Right lobe of liver (tissue), 6 donors: ENCODE measurements at regions not wholly inside any gene's neighbourhood (a gene's known extent, or its start where the extent isn't known, plus 50 kb on each side); places are given as distances from the start of the nearest gene placed in this dataset.

Source experiments
- ATAC-seq, 4 donors: fragments of 200-7000 bp; cut with Tn5 transposase; one replicate each; pipeline ENCODE4 v1.9.1; 2020; ENCODE audit warnings: mild to moderate bottlenecking in 4 of 4, moderate library complexity in 4 of 4
- DNase-seq, 3 donors: peaks; one replicate each; pipeline ENCODE4 v3.0.0-alpha.2; 2020
- H3K27ac ChIP-seq, 3 donors: fragments of 200-600 bp; one replicate each; pipeline ENCODE4 v1.8.0; 2022
- H3K27me3 ChIP-seq, 2 donors: fragments of 200-600 bp; one replicate each; pipeline ENCODE4 v1.8.0; 2022
- H3K36me3 ChIP-seq, 4 donors: fragments of 200-600 bp; sonication (generic) in 1 of 4; one replicate each; pipeline versions ENCODE4 v1.5.1 to v1.8.0; 2017 to 2022; ENCODE audit warnings: control low read depth in 1 of 4
- H3K4me1 ChIP-seq, 4 donors: fragments of 200-600 bp; sonication (generic) in 1 of 4; one replicate each; pipeline versions ENCODE4 v1.5.1 to v1.8.0; 2017 to 2022; ENCODE audit warnings: control low read depth in 1 of 4
- H3K4me3 ChIP-seq, 3 donors: fragments of 200-600 bp; one replicate each; pipeline ENCODE4 v1.8.0; 2022
- H3K9me3 ChIP-seq, 4 donors: fragments of 200-600 bp; sonication (generic) in 1 of 4; one replicate each; pipeline versions ENCODE4 v1.5.1 to v1.8.0; 2017 to 2022; ENCODE audit warnings: control low read depth in 1 of 4
- POLR2A ChIP-seq: fragments of 450-650 bp; IDR thresholded peaks from one replicate; pipeline ENCODE4 v1.6.1; 2017; ENCODE audit warnings: antibody characterized with exemption, mild to moderate bottlenecking
- whole genome bisulfite sequencing: methylation state at CpG from one replicate; pipeline ENCODE4 v1.1.6; 2018; ENCODE audit warnings: low coverage, low lambda C conversion rate; ENCODE audit not compliant: insufficient coverage; ENCODE audit errors: missing lambda C conversion rate; 5-methylcytosine and 5-hydroxymethylcytosine counted together
- intact Hi-C, 2 donors: fragments of 100-400 bp; cut with DNase I; formaldehyde crosslinking; loops; one replicate each; pipeline versions ENCODE4 v1.11.2 to v1.14.1; 2022
- TF ChIP-seq, protein P1 (sequence below), 4 donors: fragments of 200-600 bp in 3 of 4; fragments of 450-650 bp in 1 of 4; IDR thresholded peaks; one replicate each; pipeline versions ENCODE4 v1.5.1 to v1.8.0; 2016 to 2022; ENCODE audit warnings: antibody characterized with exemption in 4 of 4, mild to moderate bottlenecking in 2 of 4
- donor health status: DM: no; HTN: yes; CAD: no.
- donor health status: DM: no; HTN: no; CAD: no.
- donor health status: DM: no; HTN: no; CAD: no.
- donor health status: DM: no; HTN: yes; CAD: no.
- donor health status: DM: no; HTN: yes; CAD: no.

DNA sequence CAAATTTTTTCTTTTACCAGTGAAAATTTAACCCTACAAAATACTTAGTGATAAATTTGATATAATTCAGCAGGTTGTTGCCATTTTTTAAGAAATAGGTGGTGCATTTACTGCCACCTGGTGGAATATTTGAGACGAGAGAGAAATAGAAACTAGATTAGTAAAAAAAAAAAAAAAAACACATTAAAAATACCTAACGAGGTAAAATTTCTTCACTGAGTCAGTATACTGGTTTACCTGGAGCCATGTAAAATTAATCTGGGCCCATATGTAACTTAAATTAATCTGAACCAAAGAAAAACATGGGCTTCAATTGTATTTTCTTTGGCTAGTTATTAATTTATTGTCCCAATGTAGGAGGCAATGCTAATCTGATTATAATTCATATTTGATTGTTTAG lies 520.8 kb downstream of the EPM2A start:
- H3K4me3 ChIP-seq, result peak overlapping the region in 1 of 3 donors; percentile 16
- H3K27me3 ChIP-seq, result no peaks in the 10 kb centered on the region
- TF ChIP-seq POLR2A, result no peak
- TF ChIP-seq, protein P1, sequence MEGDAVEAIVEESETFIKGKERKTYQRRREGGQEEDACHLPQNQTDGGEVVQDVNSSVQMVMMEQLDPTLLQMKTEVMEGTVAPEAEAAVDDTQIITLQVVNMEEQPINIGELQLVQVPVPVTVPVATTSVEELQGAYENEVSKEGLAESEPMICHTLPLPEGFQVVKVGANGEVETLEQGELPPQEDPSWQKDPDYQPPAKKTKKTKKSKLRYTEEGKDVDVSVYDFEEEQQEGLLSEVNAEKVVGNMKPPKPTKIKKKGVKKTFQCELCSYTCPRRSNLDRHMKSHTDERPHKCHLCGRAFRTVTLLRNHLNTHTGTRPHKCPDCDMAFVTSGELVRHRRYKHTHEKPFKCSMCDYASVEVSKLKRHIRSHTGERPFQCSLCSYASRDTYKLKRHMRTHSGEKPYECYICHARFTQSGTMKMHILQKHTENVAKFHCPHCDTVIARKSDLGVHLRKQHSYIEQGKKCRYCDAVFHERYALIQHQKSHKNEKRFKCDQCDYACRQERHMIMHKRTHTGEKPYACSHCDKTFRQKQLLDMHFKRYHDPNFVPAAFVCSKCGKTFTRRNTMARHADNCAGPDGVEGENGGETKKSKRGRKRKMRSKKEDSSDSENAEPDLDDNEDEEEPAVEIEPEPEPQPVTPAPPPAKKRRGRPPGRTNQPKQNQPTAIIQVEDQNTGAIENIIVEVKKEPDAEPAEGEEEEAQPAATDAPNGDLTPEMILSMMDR (IDR thresholded peaks at IDR 0.05), result peak; percentile 50 to 71 (median 65)
- H3K27ac ChIP-seq, result no peak overlapping the region
- peak in 3 of 4 donors; percentile 49 to 58 (median 57) for ATAC-seq
- DNase-seq, result no peak
- no peaks in the 10 kb centered on the region for H3K9me3 ChIP-seq
- intact Hi-C loops, result no loop called here
- H3K4me1 ChIP-seq, result peaks cover 0 to 6% (median 0%) of the 10 kb centered on the region in 4 donors
- WGBS, result 2% methylated on average over 2 of the region's 2 CpGs
- no peaks in the 10 kb centered on the region for H3K36me3 ChIP-seq

DNA sequence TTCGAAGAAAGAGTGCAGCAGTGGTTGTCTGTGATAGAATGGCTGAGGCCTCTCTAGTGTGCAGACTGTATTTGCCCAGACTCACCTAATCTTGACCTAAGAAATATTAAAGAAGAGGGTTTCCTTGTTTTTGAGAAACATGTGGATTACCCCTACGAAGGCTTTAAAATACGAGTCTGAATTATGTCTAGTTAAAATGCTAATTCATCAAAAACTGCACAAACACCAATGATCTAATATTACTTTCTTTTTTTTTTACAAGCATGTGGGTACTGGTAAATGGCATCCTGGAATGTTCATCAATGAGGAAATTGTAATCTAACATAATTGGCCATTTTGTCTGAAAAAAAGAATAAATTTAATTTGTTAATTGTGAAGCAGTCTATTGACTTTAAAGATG lies 510.9 kb downstream of the EPM2A start:
- no peak for ATAC-seq
- TF ChIP-seq, protein P1 (IDR thresholded peaks at IDR 0.05), result no peak
- no peak for TF ChIP-seq POLR2A
- WGBS, result 66% methylated on average over 3 of the region's 3 CpGs

DNA sequence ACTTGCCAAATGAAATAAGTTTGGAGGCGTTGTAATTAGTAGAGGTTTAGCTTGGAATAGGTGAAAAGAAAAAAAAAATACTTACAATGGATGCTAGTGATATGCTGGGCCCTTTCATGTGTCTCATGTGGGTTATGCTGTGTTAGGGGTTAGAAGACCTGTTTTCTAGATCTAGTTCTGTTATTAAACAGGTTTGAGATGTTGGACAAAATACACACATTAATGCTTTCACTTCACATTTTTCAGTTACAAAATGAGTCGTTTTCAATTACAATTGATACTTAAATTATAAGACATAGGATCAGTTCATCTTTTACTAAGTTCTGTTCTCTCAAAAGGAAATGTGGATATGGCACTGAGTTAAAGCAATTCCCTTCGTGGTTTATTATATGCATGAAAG lies 509.8 kb downstream of the EPM2A start:
- intact Hi-C loops, result no loop called here
- no peak overlapping the region for H3K4me3 ChIP-seq
- no peaks in the 10 kb centered on the region for H3K36me3 ChIP-seq
- TF ChIP-seq POLR2A, result no peak
- ATAC-seq (no peak), DNase-seq (no peak)
- H3K4me1 ChIP-seq, result no peaks in the 10 kb centered on the region
- WGBS, result 71% methylated on average over 3 of the region's 3 CpGs
- no peak overlapping the region for H3K27ac ChIP-seq
- no peaks in the 10 kb centered on the region for H3K27me3 ChIP-seq
- no peaks in the 10 kb centered on the region for H3K9me3 ChIP-seq

More for the DNA sequence above, 510.9 kb downstream of the EPM2A start:
- Histone ChIP-seq H3K27ac (no peak overlapping the region), H3K27me3 (no peaks in the 10 kb centered on the region), H3K4me3 (no peak overlapping the region), H3K9me3 (no peaks in the 10 kb centered on the region), H3K4me1 (no peaks in the 10 kb centered on the region), H3K36me3 (no peaks in the 10 kb centered on the region)
- intact Hi-C loops, result no loop called here
- no peak for DNase-seq

DNA sequence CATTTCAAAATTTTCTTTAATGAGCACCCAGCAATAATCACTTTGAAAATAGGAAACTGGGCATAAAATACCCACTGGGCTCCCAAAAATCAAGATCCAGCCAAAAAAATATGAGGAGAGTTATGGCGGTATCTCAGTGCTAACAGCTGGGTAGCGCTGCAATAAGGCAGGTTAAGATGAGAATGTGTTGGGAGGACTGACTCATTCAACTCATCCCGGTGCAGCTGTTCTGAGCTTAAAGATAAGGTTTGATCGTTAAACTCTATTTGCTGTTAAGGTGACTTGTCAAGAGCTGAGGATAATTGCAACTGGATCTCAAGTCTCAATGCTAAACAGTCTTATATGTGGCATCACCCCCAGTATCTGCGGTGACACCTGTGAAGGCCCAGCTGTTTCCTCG lies 507.7 kb downstream of the EPM2A start:
- Histone ChIP-seq H3K4me3 (no peak overlapping the region), H3K4me1 (no peaks in the 10 kb centered on the region), H3K9me3 (no peaks in the 10 kb centered on the region), H3K27me3 (no peaks in the 10 kb centered on the region), H3K27ac (no peak overlapping the region), H3K36me3 (no peaks in the 10 kb centered on the region)
- intact Hi-C loops, result no loop called here
- no peak for ATAC-seq
- no peak for TF ChIP-seq POLR2A
- TF ChIP-seq, protein P1 (IDR thresholded peaks at IDR 0.05), result no peak
- DNase-seq, result no peak
- WGBS, result 100% methylated on average over 4 of the region's 6 CpGs

DNA sequence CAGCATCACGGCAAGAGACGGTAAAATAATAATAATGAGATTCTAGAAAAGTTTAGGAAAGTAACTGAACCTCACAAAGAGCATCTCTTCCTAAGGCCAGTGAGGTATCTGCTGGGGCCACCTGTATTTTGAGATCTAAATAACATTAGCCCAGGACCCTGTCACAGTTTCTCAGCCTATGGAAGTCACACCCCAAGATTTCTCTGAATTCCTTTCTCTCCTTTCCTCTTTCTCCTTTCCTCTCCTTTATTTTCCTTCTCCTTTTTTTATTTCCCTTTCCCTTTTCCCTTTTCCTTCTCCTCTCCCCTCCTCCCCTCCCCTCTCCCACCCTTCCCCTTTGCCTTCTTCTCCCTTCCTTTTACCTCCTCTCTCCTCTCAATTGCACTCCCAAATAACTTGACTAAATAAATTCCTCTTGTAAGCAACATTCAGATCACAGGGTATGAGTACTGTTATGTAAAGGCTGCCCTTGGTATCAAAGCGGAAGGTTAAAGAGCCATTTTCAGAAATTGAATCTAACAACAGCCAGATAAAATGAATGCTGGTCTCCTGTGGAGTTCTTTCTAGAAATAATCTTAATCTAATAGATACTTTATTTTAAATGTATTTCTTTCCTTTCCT lies 506.2 kb downstream of the EPM2A start:
- DNase-seq, result no peak
- no peaks in the 10 kb centered on the region for H3K4me1 ChIP-seq
- H3K36me3 ChIP-seq, result no peaks in the 10 kb centered on the region
- no peaks in the 10 kb centered on the region for H3K27me3 ChIP-seq
- no peak overlapping the region for H3K27ac ChIP-seq
- ATAC-seq, result no peak
- TF ChIP-seq, protein P1 (IDR thresholded peaks at IDR 0.05), result no peak
- no peak for TF ChIP-seq POLR2A
- WGBS, result 74% methylated on average over 3 of the region's 3 CpGs
- no peaks in the 10 kb centered on the region for H3K9me3 ChIP-seq
- intact Hi-C loops, result no loop called here
- no peak overlapping the region for H3K4me3 ChIP-seq
